Esophagus squamous epithelium (tissue), 4 donors: ENCODE measurements at regions not wholly inside any gene's neighbourhood (a gene's known extent, or its start where the extent isn't known, plus 50 kb on each side); places are given as distances from the start of the nearest gene placed in this dataset.

ENCODE experiments used
- CTCF ChIP-seq, 6 experiments: fragments of 450-650 bp in 4 of 6; fragments of 200-600 bp in 2 of 6; sonication (generic) in 2 of 6; IDR thresholded peaks; one replicate each; pipeline ENCODE4 v1.5.1; 2016 to 2019; ENCODE audit warnings: antibody characterized with exemption in 6 of 6, mild to moderate bottlenecking in 4 of 6, moderate library complexity in 4 of 6
- POLR2A ChIP-seq, 4 donors: fragments of 450-650 bp; IDR thresholded peaks; one replicate each; pipeline ENCODE4 v1.6.1; 2017; ENCODE audit warnings: antibody characterized with exemption in 4 of 4, mild to moderate bottlenecking in 4 of 4, moderate library complexity in 3 of 4

- TF ChIP-seq CTCF (IDR thresholded peaks at IDR 0.05) (no peak), POLR2A (IDR thresholded peaks at IDR 0.05) (no peak)
These were observed 77.1 kb upstream of the UBE2E1 start for GRCh38 chr3:23728601-23729117.
